Hepatocyte (in vitro differentiated cells): ENCODE measurements at regions not wholly inside any gene's neighbourhood (a gene's known extent, or its start where the extent isn't known, plus 50 kb on each side); places are given as distances from the start of the nearest gene placed in this dataset.

Experiments
- DNase-seq: peaks from one replicate; pipeline ENCODE4 v3.0.0-alpha.2; 2016; ENCODE audit warnings: low spot score
- H2AFZ ChIP-seq: fragments of 200-600 bp; sonication (generic); 2 replicates; pipeline ENCODE4 v1.6.0; 2016; ENCODE audit warnings: antibody characterized with exemption, mild to moderate bottlenecking
- H3K27ac ChIP-seq: fragments of 200-600 bp; sonication (generic); 2 replicates; pipeline ENCODE4 v1.5.1; 2016; ENCODE audit warnings: mild to moderate bottlenecking
- H3K27me3 ChIP-seq: fragments of 200-600 bp; sonication (generic); 2 replicates; pipeline ENCODE4 v1.6.1; 2016
- H3K36me3 ChIP-seq: fragments of 200-600 bp; sonication (generic); replicated peaks from 2 replicates; pipeline ENCODE4 v1.5.1; 2016; ENCODE audit warnings: low read depth; ENCODE audit not compliant: insufficient read depth
- H3K4me1 ChIP-seq: fragments of 200-600 bp; sonication (generic); 2 replicates; pipeline ENCODE4 v1.5.1; 2016; ENCODE audit warnings: mild to moderate bottlenecking, moderate library complexity; ENCODE audit not compliant: insufficient read depth
- H3K4me2 ChIP-seq: fragments of 200-600 bp; sonication (generic); 2 replicates; pipeline ENCODE4 v1.6.0; 2016
- H3K4me3 ChIP-seq: fragments of 200-600 bp; sonication (generic); 2 replicates; pipeline ENCODE4 v1.5.1; 2016; ENCODE audit warnings: mild to moderate bottlenecking
- H3K79me2 ChIP-seq: fragments of 200-600 bp; sonication (generic); 2 replicates; pipeline ENCODE4 v1.6.0; 2017; ENCODE audit warnings: mild to moderate bottlenecking
- H3K9me2 ChIP-seq: fragments of 200-600 bp; sonication (generic); replicated peaks from 2 replicates; pipeline ENCODE4 v1.6.0; 2017; ENCODE audit warnings: mild to moderate bottlenecking; ENCODE audit not compliant: insufficient read depth
- H3K9me3 ChIP-seq: fragments of 200-600 bp; sonication (generic); 2 replicates; pipeline ENCODE4 v1.5.1; 2016; ENCODE audit warnings: low read depth, mild to moderate bottlenecking
- H4K20me1 ChIP-seq: fragments of 200-600 bp; sonication (generic); 2 replicates; pipeline ENCODE4 v1.6.0; 2016; ENCODE audit warnings: mild to moderate bottlenecking; ENCODE audit not compliant: insufficient read depth, poor library complexity, severe bottlenecking
- EZH2 ChIP-seq: fragments of 200-600 bp; sonication (generic); IDR thresholded peaks from 2 replicates; pipeline ENCODE4 v1.6.1; 2016; ENCODE audit warnings: antibody characterized with exemption, mild to moderate bottlenecking, borderline replicate concordance
- EZH2phosphoT487 ChIP-seq: fragments of 200-600 bp; sonication (generic); IDR thresholded peaks from one replicate; pipeline ENCODE4 v1.6.1; 2018; ENCODE audit warnings: antibody characterized with exemption, mild to moderate bottlenecking, low read depth, moderate library complexity; ENCODE audit not compliant: unreplicated experiment, severe bottlenecking
- WGBS: methylation state at CpG from one replicate; pipeline ENCODE4 v1.1.6; 2016; ENCODE audit warnings: low lambda C conversion rate; ENCODE audit errors: missing lambda C conversion rate; 5-methylcytosine and 5-hydroxymethylcytosine counted together
- TF ChIP-seq, protein P1 (sequence below): fragments of 200-600 bp; sonication (generic); IDR thresholded peaks from 2 replicates; pipeline ENCODE4 v1.5.1; 2016; ENCODE audit warnings: antibody characterized with exemption, mild to moderate bottlenecking; ENCODE audit not compliant: poor library complexity

DNA sequence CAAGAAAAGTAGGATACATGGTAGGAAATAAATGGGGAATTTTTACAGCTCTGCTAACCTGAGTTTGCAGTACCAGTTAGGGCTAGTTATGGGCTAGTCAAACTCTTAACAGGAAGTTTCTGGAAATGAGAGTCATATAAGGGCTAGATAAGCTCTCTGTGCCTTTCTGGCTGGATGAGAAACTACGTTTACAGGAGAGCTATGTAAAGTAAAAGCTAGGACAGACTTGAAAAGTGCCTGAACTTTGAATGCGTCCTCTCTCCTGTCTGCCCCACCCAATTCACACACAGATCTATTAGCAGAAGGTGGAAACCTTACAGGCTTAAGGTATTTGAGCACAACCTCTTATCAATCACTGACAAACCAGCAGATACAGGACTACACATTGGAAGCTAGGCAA lies 167.1 kb downstream of the SNX19 start:
- no peaks in the 10 kb centered on the region for H3K27me3 ChIP-seq
- 47% methylated on average over 2 of the region's 2 CpGs for WGBS
- no peaks in the 10 kb centered on the region for H3K9me2 ChIP-seq
- no peaks in the 10 kb centered on the region for H3K4me1 ChIP-seq
- no peaks in the 10 kb centered on the region for H4K20me1 ChIP-seq
- no peaks in the 10 kb centered on the region for H3K36me3 ChIP-seq
- no peaks in the 10 kb centered on the region for H3K79me2 ChIP-seq
- H2AFZ ChIP-seq = no peak overlapping the region
- DNase-seq = no peak
- TF ChIP-seq, protein P1, sequence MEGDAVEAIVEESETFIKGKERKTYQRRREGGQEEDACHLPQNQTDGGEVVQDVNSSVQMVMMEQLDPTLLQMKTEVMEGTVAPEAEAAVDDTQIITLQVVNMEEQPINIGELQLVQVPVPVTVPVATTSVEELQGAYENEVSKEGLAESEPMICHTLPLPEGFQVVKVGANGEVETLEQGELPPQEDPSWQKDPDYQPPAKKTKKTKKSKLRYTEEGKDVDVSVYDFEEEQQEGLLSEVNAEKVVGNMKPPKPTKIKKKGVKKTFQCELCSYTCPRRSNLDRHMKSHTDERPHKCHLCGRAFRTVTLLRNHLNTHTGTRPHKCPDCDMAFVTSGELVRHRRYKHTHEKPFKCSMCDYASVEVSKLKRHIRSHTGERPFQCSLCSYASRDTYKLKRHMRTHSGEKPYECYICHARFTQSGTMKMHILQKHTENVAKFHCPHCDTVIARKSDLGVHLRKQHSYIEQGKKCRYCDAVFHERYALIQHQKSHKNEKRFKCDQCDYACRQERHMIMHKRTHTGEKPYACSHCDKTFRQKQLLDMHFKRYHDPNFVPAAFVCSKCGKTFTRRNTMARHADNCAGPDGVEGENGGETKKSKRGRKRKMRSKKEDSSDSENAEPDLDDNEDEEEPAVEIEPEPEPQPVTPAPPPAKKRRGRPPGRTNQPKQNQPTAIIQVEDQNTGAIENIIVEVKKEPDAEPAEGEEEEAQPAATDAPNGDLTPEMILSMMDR = no peak
- no peaks in the 10 kb centered on the region for H3K9me3 ChIP-seq
- H3K27ac ChIP-seq = no peak overlapping the region
- no peak overlapping the region for H3K4me2 ChIP-seq
- H3K4me3 ChIP-seq = no peak overlapping the region

DNA sequence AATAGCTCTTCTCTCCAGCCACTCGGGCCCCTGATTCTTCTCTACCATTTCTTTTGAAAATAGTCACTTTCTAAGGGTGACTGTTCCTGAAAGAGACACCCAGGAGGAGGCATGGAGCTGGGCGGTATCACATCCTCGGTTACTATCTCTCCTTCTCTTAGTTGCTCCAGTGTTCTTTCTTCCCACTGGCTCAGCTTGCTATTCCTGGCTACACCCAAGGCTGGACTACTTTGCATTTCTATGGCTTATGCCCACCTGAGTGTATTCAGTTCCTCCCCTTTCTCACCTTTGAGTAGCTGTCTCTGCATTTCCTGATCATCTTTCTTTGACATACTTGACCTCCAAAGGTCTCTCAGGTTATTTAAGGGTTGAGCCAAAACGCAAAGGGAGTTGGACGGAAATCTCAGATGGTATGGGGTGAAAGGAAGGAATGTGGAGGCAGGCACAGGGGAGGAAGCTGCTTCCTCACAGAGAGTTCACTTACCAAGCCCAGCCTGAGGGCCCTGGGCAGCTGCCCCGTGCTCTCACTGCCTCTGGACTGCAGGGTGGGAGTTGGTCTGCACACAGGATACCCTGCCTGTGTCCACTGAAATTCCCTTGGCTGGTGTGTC lies 155.7 kb downstream of the SNX19 start:
- no peak for TF ChIP-seq EZH2phosphoT487
- no peak for TF ChIP-seq EZH2
- TF ChIP-seq, protein P1 = no peak
- H3K27ac ChIP-seq = no peak overlapping the region
- no peak overlapping the region for H3K4me2 ChIP-seq
- DNase-seq = no peak
- H3K9me2 ChIP-seq = no peaks in the 10 kb centered on the region
- no peaks in the 10 kb centered on the region for H3K9me3 ChIP-seq
- H2AFZ ChIP-seq = no peak overlapping the region
- no peaks in the 10 kb centered on the region for H3K4me1 ChIP-seq
- no peaks in the 10 kb centered on the region for H4K20me1 ChIP-seq
- no peaks in the 10 kb centered on the region for H3K79me2 ChIP-seq
- 45% methylated on average over 6 of the region's 6 CpGs for WGBS
- peaks cover 12% of the 10 kb centered on the region for H3K27me3 ChIP-seq
- H3K36me3 ChIP-seq = no peaks in the 10 kb centered on the region
- H3K4me3 ChIP-seq = no peak overlapping the region

DNA sequence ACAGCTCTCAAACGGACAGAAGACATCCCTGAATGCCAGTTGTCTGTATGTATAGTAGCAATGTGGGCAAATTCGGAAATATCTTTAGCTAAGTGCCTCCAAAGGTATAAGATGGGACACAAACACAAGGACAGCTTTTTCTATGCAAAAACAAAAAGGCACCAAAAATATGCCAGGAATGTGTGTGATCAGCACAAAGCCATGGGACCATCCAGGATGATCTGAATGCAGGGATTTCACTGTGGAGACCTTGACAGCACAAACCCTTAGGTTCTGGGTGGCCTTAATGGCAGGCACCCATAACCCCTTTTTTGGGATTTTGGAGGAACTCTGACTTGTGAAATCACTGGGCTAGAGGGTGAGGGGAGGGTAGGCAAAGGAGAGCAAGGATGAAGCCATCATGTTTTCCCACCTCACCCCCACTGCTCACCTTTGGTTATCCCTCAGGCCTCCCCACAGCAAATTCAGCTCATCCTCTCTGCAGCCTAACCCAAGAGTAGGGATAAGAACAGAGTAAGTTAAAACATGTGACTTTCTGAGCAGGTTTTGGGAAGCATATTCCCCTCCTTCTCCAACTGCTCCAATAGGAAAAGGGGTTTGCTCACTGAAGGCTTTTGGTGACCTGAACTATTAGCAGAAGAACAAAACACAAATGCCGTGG lies 154.6 kb downstream of the SNX19 start:
- Histone ChIP-seq H3K27me3 (peaks cover 12% of the 10 kb centered on the region), H3K9me3 (no peaks in the 10 kb centered on the region), H3K4me1 (no peaks in the 10 kb centered on the region), H3K79me2 (no peaks in the 10 kb centered on the region), H3K9me2 (no peaks in the 10 kb centered on the region), H3K4me2 (no peak overlapping the region), H3K36me3 (no peaks in the 10 kb centered on the region), H2AFZ (no peak overlapping the region), H3K27ac (no peak overlapping the region), H3K4me3 (no peak overlapping the region), H4K20me1 (no peaks in the 10 kb centered on the region)
- WGBS = 80% methylated on average over 3 of the region's 3 CpGs
- DNase-seq = no peak
- TF ChIP-seq, protein P1 = no peak
- no peak for TF ChIP-seq EZH2
- TF ChIP-seq EZH2phosphoT487 = no peak

DNA sequence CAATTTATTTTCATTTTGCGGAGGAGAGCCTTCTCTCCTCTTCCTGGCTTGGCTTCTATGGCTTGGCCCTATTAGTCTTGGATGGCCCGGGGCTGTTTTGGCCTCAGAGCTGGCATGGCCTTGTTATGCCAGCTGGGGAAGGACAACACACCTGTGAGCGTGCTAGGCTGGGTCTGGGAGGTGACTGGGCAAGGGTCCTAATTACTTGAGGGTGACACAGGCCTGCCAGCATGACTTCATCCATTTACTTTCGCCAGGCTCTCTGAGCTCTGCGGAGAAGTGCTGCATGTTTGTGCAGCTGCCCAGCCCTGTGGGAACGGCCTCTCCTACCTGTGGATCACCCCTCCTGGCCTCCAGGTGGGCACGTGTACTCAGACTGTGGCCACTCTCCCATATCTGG lies 153.6 kb downstream of the SNX19 start:
- no peak overlapping the region for H3K4me3 ChIP-seq
- TF ChIP-seq, protein P1 = no peak
- no peak for TF ChIP-seq EZH2
- no peak for TF ChIP-seq EZH2phosphoT487
- no peak overlapping the region for H2AFZ ChIP-seq
- WGBS = 92% methylated on average over 7 of the region's 7 CpGs
- no peaks in the 10 kb centered on the region for H3K4me1 ChIP-seq
- no peaks in the 10 kb centered on the region for H3K9me3 ChIP-seq
- no peaks in the 10 kb centered on the region for H3K36me3 ChIP-seq
- no peaks in the 10 kb centered on the region for H3K79me2 ChIP-seq
- no peak overlapping the region for H3K27ac ChIP-seq
- no peaks in the 10 kb centered on the region for H4K20me1 ChIP-seq
- DNase-seq = no peak
- no peaks in the 10 kb centered on the region for H3K9me2 ChIP-seq
- peaks cover 12% of the 10 kb centered on the region for H3K27me3 ChIP-seq
- no peak overlapping the region for H3K4me2 ChIP-seq
